Dermis microvascular lymphatic vessel endothelial cell (primary cell): ENCODE measurements at regions not wholly inside any gene's neighbourhood (a gene's known extent, or its start where the extent isn't known, plus 50 kb on each side); places are given as distances from the start of the nearest gene placed in this dataset.
A peak's percentile ranks its signal among the peaks of the same experiment; 100 is the strongest.
"Not testable (repeated sequence)": the region's sequence is repeated elsewhere in the genome, so short reads cannot be mapped to it uniquely, and the experiment has no call there.

Experiments used
- DNase-seq, 2 donors: peaks; one replicate each; pipeline versions ENCODE4 v3.0.0 to v3.0.0-alpha.2; 2010; ENCODE audit warnings: low read depth in 2 of 2

- peak; percentile 16 to 70 for DNase-seq
These were observed 234.2 kb upstream of the SPOPL start for GRCh38 chr2:138267161-138267901.

GRCh38 chr2:138267902-138268254 lies 233.7 kb upstream of the SPOPL start:
- DNase-seq, result no peak

- DNase-seq, result no peak
These were observed 231.8 kb upstream of the SPOPL start for GRCh38 chr2:138269765-138270164.

GRCh38 chr2:138271467-138271866 lies 230.1 kb upstream of the SPOPL start:
- no peak for DNase-seq

GRCh38 chr2:138272524-138273195 lies 228.9 kb upstream of the SPOPL start:
- DNase-seq, result peak in 1 of 2 donors; percentile 35

- DNase-seq, result not testable (repeated sequence)
These were observed 228.3 kb upstream of the SPOPL start for GRCh38 chr2:138273280-138273679.

- DNase-seq, result no peak
These were observed 226.9 kb upstream of the SPOPL start for GRCh38 chr2:138274421-138275291.

- no peak for DNase-seq
These were observed 226.3 kb upstream of the SPOPL start for GRCh38 chr2:138275292-138275690.

GRCh38 chr2:138275881-138276280 lies 225.7 kb upstream of the SPOPL start:
- DNase-seq, result no peak

- DNase-seq, result no peak
These were observed 225.2 kb upstream of the SPOPL start for GRCh38 chr2:138276339-138276738.

- DNase-seq, result no peak
These were observed 224.5 kb upstream of the SPOPL start for GRCh38 chr2:138277062-138277461.

- no peak for DNase-seq
These were observed 221.7 kb upstream of the SPOPL start for GRCh38 chr2:138279871-138280270.

GRCh38 chr2:138280999-138281695 lies 220.4 kb upstream of the SPOPL start:
- no peak for DNase-seq

GRCh38 chr2:138282014-138282672 lies 219.4 kb upstream of the SPOPL start:
- no peak for DNase-seq

- no peak for DNase-seq
These were observed 209.8 kb upstream of the SPOPL start for GRCh38 chr2:138291805-138292204.

GRCh38 chr2:138293045-138293444 lies 208.5 kb upstream of the SPOPL start:
- no peak for DNase-seq

- DNase-seq, result no peak
These were observed 208.0 kb upstream of the SPOPL start for GRCh38 chr2:138293549-138293948.

- DNase-seq, result peak in 1 of 2 donors; percentile 22
These were observed 207.1 kb upstream of the SPOPL start for GRCh38 chr2:138294451-138294850.

- no peak for DNase-seq
These were observed 205.2 kb upstream of the SPOPL start for GRCh38 chr2:138296365-138296764.

- DNase-seq, result no peak
These were observed 203.3 kb upstream of the SPOPL start for GRCh38 chr2:138298120-138298814.
